ENCODE measurements at regions not wholly inside any gene's neighbourhood (a gene's known extent, or its start where the extent isn't known, plus 50 kb on each side); places are given as distances from the start of the nearest gene placed in this dataset.

GRCh38 chr15:50848349-50848748, 60.1 kb upstream of the AP4E1 start:
- TF ChIP-seq CTCF (conservative IDR thresholded peaks at IDR 0.05; ENCODE audit: low read depth, low read length) = no peak
- no peak for TF ChIP-seq EZH2 (IDR thresholded peaks at IDR 0.05; ENCODE audit: low read length, unreplicated experiment)
- no peak for TF ChIP-seq EZH2phosphoT487 (IDR thresholded peaks at IDR 0.05; ENCODE audit: borderline replicate concordance, low read length)
